ENCODE measurements at regions not wholly inside any gene's neighbourhood (a gene's known extent, or its start where the extent isn't known, plus 50 kb on each side); places are given as distances from the start of the nearest gene placed in this dataset.

DNA sequence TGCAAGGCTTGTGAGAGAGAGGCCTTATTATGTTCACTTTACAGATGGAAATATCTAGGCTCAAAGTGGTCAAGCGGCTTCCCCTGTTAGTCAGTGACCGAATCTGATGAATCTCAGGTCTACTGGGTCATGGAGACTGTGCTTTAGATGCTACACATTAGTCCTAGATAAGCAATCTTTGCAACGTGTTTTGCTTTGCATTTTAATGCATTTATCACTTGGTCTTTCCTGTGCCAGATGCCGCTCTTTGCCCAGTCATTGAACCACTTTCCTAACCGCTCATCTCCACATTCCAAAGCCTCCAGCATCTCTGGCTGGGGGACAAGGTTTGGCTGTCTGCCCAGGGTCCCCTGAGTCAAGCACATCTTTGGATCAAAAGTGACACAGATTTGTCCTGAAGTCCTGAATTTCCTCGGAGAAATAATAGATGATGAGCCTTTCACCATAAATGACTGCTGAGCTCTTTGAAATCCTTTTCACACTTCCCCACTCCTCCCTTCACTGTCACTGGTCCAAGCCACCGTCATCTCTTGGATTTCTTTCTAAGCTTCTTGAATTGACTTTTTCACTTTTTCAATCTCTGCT is 96.0 kb upstream of the USP24 start:
- TF ChIP-seq EZH2 (IDR thresholded peaks at IDR 0.05; ENCODE audit: low read depth), result no peak
- TF ChIP-seq, protein P1, sequence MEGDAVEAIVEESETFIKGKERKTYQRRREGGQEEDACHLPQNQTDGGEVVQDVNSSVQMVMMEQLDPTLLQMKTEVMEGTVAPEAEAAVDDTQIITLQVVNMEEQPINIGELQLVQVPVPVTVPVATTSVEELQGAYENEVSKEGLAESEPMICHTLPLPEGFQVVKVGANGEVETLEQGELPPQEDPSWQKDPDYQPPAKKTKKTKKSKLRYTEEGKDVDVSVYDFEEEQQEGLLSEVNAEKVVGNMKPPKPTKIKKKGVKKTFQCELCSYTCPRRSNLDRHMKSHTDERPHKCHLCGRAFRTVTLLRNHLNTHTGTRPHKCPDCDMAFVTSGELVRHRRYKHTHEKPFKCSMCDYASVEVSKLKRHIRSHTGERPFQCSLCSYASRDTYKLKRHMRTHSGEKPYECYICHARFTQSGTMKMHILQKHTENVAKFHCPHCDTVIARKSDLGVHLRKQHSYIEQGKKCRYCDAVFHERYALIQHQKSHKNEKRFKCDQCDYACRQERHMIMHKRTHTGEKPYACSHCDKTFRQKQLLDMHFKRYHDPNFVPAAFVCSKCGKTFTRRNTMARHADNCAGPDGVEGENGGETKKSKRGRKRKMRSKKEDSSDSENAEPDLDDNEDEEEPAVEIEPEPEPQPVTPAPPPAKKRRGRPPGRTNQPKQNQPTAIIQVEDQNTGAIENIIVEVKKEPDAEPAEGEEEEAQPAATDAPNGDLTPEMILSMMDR (conservative IDR thresholded peaks at IDR 0.05), result no peak
